ENCODE measurements at regions not wholly inside any gene's neighbourhood (a gene's known extent, or its start where the extent isn't known, plus 50 kb on each side); places are given as distances from the start of the nearest gene placed in this dataset.

DNA sequence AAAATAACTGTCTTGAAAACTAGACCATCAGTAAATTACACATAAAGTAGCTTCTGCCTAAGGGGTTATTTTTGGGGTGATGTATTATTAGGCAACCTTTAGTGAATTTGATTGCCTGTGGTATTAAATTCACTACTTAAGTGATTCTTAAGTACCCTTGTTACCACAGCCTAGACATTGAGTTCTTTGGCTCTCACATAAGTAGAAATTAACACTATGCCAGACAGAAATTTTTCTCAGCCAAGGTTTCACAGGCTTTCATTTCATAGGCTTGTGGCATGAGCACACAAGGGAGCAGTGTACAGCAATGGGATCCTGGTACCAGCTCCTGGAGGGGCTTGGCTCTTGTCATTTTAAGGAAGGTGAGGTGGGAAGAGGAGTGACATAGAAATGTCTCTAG, 218.5 kb downstream of the AASDHPPT start:
- H3K4me3 ChIP-seq (replicated peaks in 1 of 2; ENCODE audit: low read depth in 2 of 2, low read length in 2 of 2) = no peak overlapping the region
- no peak for DNase-seq (ENCODE audit: low read depth in 2 of 2)
- TF ChIP-seq, protein P1, sequence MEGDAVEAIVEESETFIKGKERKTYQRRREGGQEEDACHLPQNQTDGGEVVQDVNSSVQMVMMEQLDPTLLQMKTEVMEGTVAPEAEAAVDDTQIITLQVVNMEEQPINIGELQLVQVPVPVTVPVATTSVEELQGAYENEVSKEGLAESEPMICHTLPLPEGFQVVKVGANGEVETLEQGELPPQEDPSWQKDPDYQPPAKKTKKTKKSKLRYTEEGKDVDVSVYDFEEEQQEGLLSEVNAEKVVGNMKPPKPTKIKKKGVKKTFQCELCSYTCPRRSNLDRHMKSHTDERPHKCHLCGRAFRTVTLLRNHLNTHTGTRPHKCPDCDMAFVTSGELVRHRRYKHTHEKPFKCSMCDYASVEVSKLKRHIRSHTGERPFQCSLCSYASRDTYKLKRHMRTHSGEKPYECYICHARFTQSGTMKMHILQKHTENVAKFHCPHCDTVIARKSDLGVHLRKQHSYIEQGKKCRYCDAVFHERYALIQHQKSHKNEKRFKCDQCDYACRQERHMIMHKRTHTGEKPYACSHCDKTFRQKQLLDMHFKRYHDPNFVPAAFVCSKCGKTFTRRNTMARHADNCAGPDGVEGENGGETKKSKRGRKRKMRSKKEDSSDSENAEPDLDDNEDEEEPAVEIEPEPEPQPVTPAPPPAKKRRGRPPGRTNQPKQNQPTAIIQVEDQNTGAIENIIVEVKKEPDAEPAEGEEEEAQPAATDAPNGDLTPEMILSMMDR (IDR thresholded peaks at IDR 0.05; ENCODE audit: low read depth, low read length) = no peak

DNA sequence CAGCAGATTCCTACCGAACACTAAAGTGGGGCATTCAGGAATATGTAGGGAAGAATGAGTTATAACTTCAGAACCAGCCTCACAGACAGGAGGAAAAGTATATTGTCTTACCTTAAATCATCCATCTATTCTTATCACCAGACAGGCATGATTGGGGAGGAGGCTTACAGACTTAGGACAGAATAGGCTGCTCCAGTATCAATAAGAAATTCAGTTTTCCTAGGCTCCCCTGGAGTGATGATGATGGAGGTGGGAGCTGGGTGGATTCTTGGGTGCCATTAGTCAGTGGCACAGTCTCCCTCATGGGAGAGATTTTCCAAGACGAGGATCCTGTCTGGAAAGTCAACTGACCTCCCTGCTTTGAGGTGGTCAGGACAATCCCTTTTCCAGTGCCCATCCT, 225.0 kb downstream of the AASDHPPT start:
- TF ChIP-seq, protein P1 (IDR thresholded peaks at IDR 0.05; ENCODE audit: low read depth, low read length) = no peak
- H3K4me3 ChIP-seq (replicated peaks in 1 of 2; ENCODE audit: low read depth in 2 of 2, low read length in 2 of 2) = no peak overlapping the region
- no peak for DNase-seq (ENCODE audit: low read depth in 2 of 2)

DNA sequence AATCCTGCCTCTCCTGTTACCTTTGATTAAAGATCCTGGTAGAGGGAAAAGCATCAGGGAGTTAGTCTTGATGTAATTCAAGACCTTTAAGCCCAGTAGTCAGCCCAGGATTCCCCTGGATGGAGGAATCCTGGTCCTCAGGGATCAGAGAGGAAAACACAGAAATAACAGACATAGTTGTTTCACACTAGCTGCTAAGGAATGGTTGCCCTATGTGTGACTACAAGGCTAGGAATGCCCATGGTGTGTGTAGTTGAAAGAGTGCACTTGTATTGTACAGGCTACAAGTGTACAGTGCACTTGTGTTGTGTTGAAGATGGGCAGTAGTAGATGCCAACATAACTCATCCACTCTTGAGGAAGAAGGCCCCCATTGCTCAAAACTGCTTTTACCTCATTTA, 226.8 kb downstream of the AASDHPPT start:
- no peak overlapping the region for H3K4me3 ChIP-seq (replicated peaks in 1 of 2; ENCODE audit: low read depth in 2 of 2, low read length in 2 of 2)
- TF ChIP-seq, protein P1 (IDR thresholded peaks at IDR 0.05; ENCODE audit: low read depth, low read length) = no peak
- DNase-seq (ENCODE audit: low read depth in 2 of 2) = peak; percentile 28 to 76

GRCh38 chr11:106305458-106305857, 228.0 kb downstream of the AASDHPPT start:
- TF ChIP-seq, protein P1 (IDR thresholded peaks at IDR 0.05; ENCODE audit: low read depth, low read length) = no peak
- DNase-seq (ENCODE audit: low read depth in 2 of 2) = no peak
- no peak overlapping the region for H3K4me3 ChIP-seq (replicated peaks in 1 of 2; ENCODE audit: low read depth in 2 of 2, low read length in 2 of 2)

GRCh38 chr11:106306942-106307341, 229.5 kb downstream of the AASDHPPT start:
- TF ChIP-seq, protein P1 (IDR thresholded peaks at IDR 0.05; ENCODE audit: low read depth, low read length) = peak; percentile 22
- H3K4me3 ChIP-seq (replicated peaks in 1 of 2; ENCODE audit: low read depth in 2 of 2, low read length in 2 of 2) = no peak overlapping the region
- DNase-seq (ENCODE audit: low read depth in 2 of 2) = peak; percentile 15 to 27

GRCh38 chr11:106309070-106309684, 231.7 kb downstream of the AASDHPPT start:
- DNase-seq (ENCODE audit: low read depth in 2 of 2) = no peak
- TF ChIP-seq, protein P1 (IDR thresholded peaks at IDR 0.05; ENCODE audit: low read depth, low read length) = no peak
- H3K4me3 ChIP-seq (replicated peaks in 1 of 2; ENCODE audit: low read depth in 2 of 2, low read length in 2 of 2) = no peak overlapping the region
